ENCODE measurements at regions not wholly inside any gene's neighbourhood (a gene's known extent, or its start where the extent isn't known, plus 50 kb on each side); places are given as distances from the start of the nearest gene placed in this dataset.

- no peak for DNase-seq
- intact Hi-C loops (cut with DNase I): loop anchor here (1.0 kb wide), 1 partner anchor 20 kb away; no protein-coding TSS in a partner anchor
Measured at GRCh38 chr1:216936779-216937178, 213.6 kb upstream of the ESRRG start.

GRCh38 chr1:216935901-216936300 is 212.7 kb upstream of the ESRRG start:
- intact Hi-C loops (cut with DNase I): loop anchor here (1.0 kb wide), 1 partner anchor 20 kb away; no protein-coding TSS in a partner anchor
- no peak for DNase-seq

- no peak for DNase-seq
- intact Hi-C loops (cut with DNase I): no loop called here
Measured at GRCh38 chr1:216932424-216932823, 209.2 kb upstream of the ESRRG start.

GRCh38 chr1:216929870-216930582 is 206.8 kb upstream of the ESRRG start:
- no peak for DNase-seq
- intact Hi-C loops (cut with DNase I): no loop called here

GRCh38 chr1:216927633-216928032 is 204.4 kb upstream of the ESRRG start:
- no peak for DNase-seq
- intact Hi-C loops (cut with DNase I): no loop called here

- intact Hi-C loops (cut with DNase I): no loop called here
- DNase-seq: peak in 2 of 10 donors; percentile 19 to 50
Measured at GRCh38 chr1:216926720-216927510, 203.7 kb upstream of the ESRRG start.

GRCh38 chr1:216925962-216926625 is 202.9 kb upstream of the ESRRG start:
- DNase-seq: peak in 1 of 10 donors; percentile 31
- intact Hi-C loops (cut with DNase I): no loop called here

- intact Hi-C loops (cut with DNase I): no loop called here
- no peak for DNase-seq
Measured at GRCh38 chr1:216924732-216925131, 201.5 kb upstream of the ESRRG start.

- DNase-seq: no peak
- intact Hi-C loops (cut with DNase I): no loop called here
Measured at GRCh38 chr1:216923601-216924000, 200.4 kb upstream of the ESRRG start.

GRCh38 chr1:216922406-216922805 is 199.2 kb upstream of the ESRRG start:
- no peak for DNase-seq
- intact Hi-C loops (cut with DNase I): no loop called here

- no peak for DNase-seq
- intact Hi-C loops (cut with DNase I): no loop called here
Measured at GRCh38 chr1:216921866-216922265, 198.6 kb upstream of the ESRRG start.

GRCh38 chr1:216919060-216919970 is 196.1 kb upstream of the ESRRG start:
- DNase-seq: no peak

GRCh38 chr1:216916890-216917438 is 193.7 kb upstream of the ESRRG start:
- intact Hi-C loops (cut with DNase I): no loop called here
- DNase-seq: no peak

More at GRCh38 chr1:216919060-216919970, 196.1 kb upstream of the ESRRG start:
- intact Hi-C loops (cut with DNase I): no loop called here

- intact Hi-C loops (cut with DNase I): no loop called here
- DNase-seq: no peak
Measured at GRCh38 chr1:216914974-216915373, 191.7 kb upstream of the ESRRG start.

- DNase-seq: no peak
- intact Hi-C loops (cut with DNase I): no loop called here
Measured at GRCh38 chr1:216913976-216914375, 190.7 kb upstream of the ESRRG start.

- peak in 1 of 10 donors; percentile 38 for DNase-seq
- intact Hi-C loops (cut with DNase I): no loop called here
Measured at GRCh38 chr1:216910081-216910840, 187.0 kb upstream of the ESRRG start.

- intact Hi-C loops (cut with DNase I): no loop called here
Measured at GRCh38 chr1:216908126-216908525, 184.9 kb upstream of the ESRRG start.

GRCh38 chr1:216907100-216907499 is 183.9 kb upstream of the ESRRG start:
- intact Hi-C loops (cut with DNase I): no loop called here

More at GRCh38 chr1:216908126-216908525, 184.9 kb upstream of the ESRRG start:
- DNase-seq: no peak

GRCh38 chr1:216905781-216906180 is 182.6 kb upstream of the ESRRG start:
- no peak for DNase-seq
- intact Hi-C loops (cut with DNase I): no loop called here

More at GRCh38 chr1:216907100-216907499, 183.9 kb upstream of the ESRRG start:
- DNase-seq: no peak

Measured in posterior cingulate gyrus (tissue), 11 donors.